Fibroblast of lung (primary cell): ENCODE measurements at regions not wholly inside any gene's neighbourhood (a gene's known extent, or its start where the extent isn't known, plus 50 kb on each side); places are given as distances from the start of the nearest gene placed in this dataset.

Source experiments
- DNase-seq, 2 donors: peaks; one replicate each; pipeline versions ENCODE4 v3.0.0 to v3.0.0-alpha.2; 2010; ENCODE audit warnings: low read depth in 2 of 2
- H2AFZ ChIP-seq: 2 replicates; pipeline ENCODE4 v1.5.1; 2012; ENCODE audit warnings: low read length, control low read depth, inconsistent platforms
- H3K27ac ChIP-seq: 2 replicates; pipeline ENCODE4 v1.5.1; 2011; ENCODE audit warnings: low read length, control low read depth; ENCODE audit not compliant: insufficient read depth
- H3K27me3 ChIP-seq: 2 replicates; pipeline ENCODE4 v1.5.1; 2011; ENCODE audit warnings: mild to moderate bottlenecking, low read length; ENCODE audit not compliant: control insufficient read depth, insufficient read depth
- H3K36me3 ChIP-seq: 2 replicates; pipeline ENCODE4 v1.5.1; 2011; ENCODE audit warnings: low read length; ENCODE audit not compliant: control insufficient read depth, insufficient read depth
- H3K4me1 ChIP-seq: 2 replicates; pipeline ENCODE4 v1.5.1; 2011; ENCODE audit warnings: low read length; ENCODE audit not compliant: control insufficient read depth, insufficient read depth; ENCODE audit errors: extremely low read depth
- H3K4me2 ChIP-seq: 2 replicates; pipeline ENCODE4 v1.5.1; 2011; ENCODE audit warnings: low read length, control low read depth; ENCODE audit not compliant: insufficient read depth; ENCODE audit errors: extremely low read depth
- H3K4me3 ChIP-seq, 4 experiments: fragments of 200-600 bp in 1 of 4; sonication (generic) in 1 of 4; replicated peaks in 1 of 4; 2 replicates each; pipeline ENCODE4 v1.5.1; 2011 to 2016; ENCODE audit warnings: low read length in 4 of 4, low read depth in 3 of 4, mild to moderate bottlenecking in 3 of 4, control low read depth in 2 of 4, inconsistent platforms in 1 of 4, mixed read lengths in 1 of 4; ENCODE audit not compliant: insufficient read depth in 1 of 4; ENCODE audit errors: control extremely low read depth in 1 of 4
- H3K79me2 ChIP-seq: 2 replicates; pipeline ENCODE4 v1.5.1; 2012; ENCODE audit warnings: mild to moderate bottlenecking, low read length, inconsistent platforms; ENCODE audit not compliant: control insufficient read depth, insufficient read depth
- H3K9ac ChIP-seq: 2 replicates; pipeline ENCODE4 v1.5.1; 2011; ENCODE audit warnings: mild to moderate bottlenecking, low read length, control low read depth; ENCODE audit not compliant: insufficient read depth
- H3K9me3 ChIP-seq: 2 replicates; pipeline ENCODE4 v1.5.1; 2012; ENCODE audit warnings: low read depth, low read length; ENCODE audit not compliant: control insufficient read depth, insufficient read depth
- H4K20me1 ChIP-seq: 2 replicates; pipeline ENCODE4 v1.5.1; 2011; ENCODE audit warnings: low read length; ENCODE audit not compliant: control insufficient read depth, insufficient read depth; ENCODE audit errors: extremely low read depth
- CTCF ChIP-seq, 2 donors: IDR thresholded peaks in 1 of 2; conservative IDR thresholded peaks in 1 of 2; 1 replicate in 1 of 2; 2 replicates in 1 of 2; pipeline ENCODE4 v1.5.1; 2011 to 2012; ENCODE audit warnings: low read length in 2 of 2, control low read depth in 1 of 2, inconsistent platforms in 1 of 2, low read depth in 1 of 2, mild to moderate bottlenecking in 1 of 2
- EZH2 ChIP-seq: IDR thresholded peaks from 2 replicates; pipeline ENCODE4 v1.5.1; 2012; ENCODE audit warnings: low read length, control low read depth, mild to moderate bottlenecking; ENCODE audit errors: missing control alignments

- H3K4me1 ChIP-seq = no peaks in the 10 kb centered on the region
- no peak overlapping the region for H2AFZ ChIP-seq
- DNase-seq = no peak
- TF ChIP-seq CTCF (conservative IDR thresholded peaks at IDR 0.05 in 1 of 2, IDR thresholded peaks at IDR 0.05 in 1 of 2; ENCODE audit: low read depth in 1 of 2, low read length in 2 of 2) (no peak), EZH2 (no peak)
- H3K36me3 ChIP-seq = no peaks in the 10 kb centered on the region
- no peaks in the 10 kb centered on the region for H3K27me3 ChIP-seq
- no peaks in the 10 kb centered on the region for H3K9me3 ChIP-seq
- H3K27ac ChIP-seq = no peak overlapping the region
- H3K79me2 ChIP-seq = no peaks in the 10 kb centered on the region
- no peaks in the 10 kb centered on the region for H4K20me1 ChIP-seq
- H3K4me3 ChIP-seq = no peak overlapping the region
- H3K9ac ChIP-seq = no peak overlapping the region
- no peak overlapping the region for H3K4me2 ChIP-seq
Measured at GRCh38 chr2:20549691-20550348, 101.1 kb downstream of the HS1BP3 start.

- no peak for DNase-seq
- Histone ChIP-seq H4K20me1 (no peaks in the 10 kb centered on the region), H3K27ac (no peak overlapping the region), H3K4me1 (no peaks in the 10 kb centered on the region), H3K27me3 (no peaks in the 10 kb centered on the region), H3K4me2 (no peak overlapping the region), H3K79me2 (no peaks in the 10 kb centered on the region), H3K36me3 (no peaks in the 10 kb centered on the region), H3K9ac (no peak overlapping the region), H2AFZ (no peak overlapping the region), H3K4me3 (no peak overlapping the region), H3K9me3 (no peaks in the 10 kb centered on the region)
- TF ChIP-seq CTCF (conservative IDR thresholded peaks at IDR 0.05 in 1 of 2, IDR thresholded peaks at IDR 0.05 in 1 of 2; ENCODE audit: low read depth in 1 of 2, low read length in 2 of 2) = no peak
- TF ChIP-seq EZH2 = no peak
Measured at GRCh38 chr2:20551260-20551944, 99.5 kb downstream of the HS1BP3 start.

GRCh38 chr2:20551945-20552328 lies 99.0 kb downstream of the HS1BP3 start:
- H3K27ac ChIP-seq = no peak overlapping the region

More at GRCh38 chr2:20551945-20552328, 99.0 kb downstream of the HS1BP3 start:
- Histone ChIP-seq H2AFZ (no peak overlapping the region), H3K4me2 (no peak overlapping the region), H3K9me3 (no peaks in the 10 kb centered on the region), H3K9ac (no peak overlapping the region), H3K27me3 (no peaks in the 10 kb centered on the region), H4K20me1 (no peaks in the 10 kb centered on the region), H3K4me1 (no peaks in the 10 kb centered on the region), H3K4me3 (no peak overlapping the region), H3K36me3 (no peaks in the 10 kb centered on the region), H3K79me2 (no peaks in the 10 kb centered on the region)
- DNase-seq = no peak
- TF ChIP-seq CTCF (conservative IDR thresholded peaks at IDR 0.05 in 1 of 2, IDR thresholded peaks at IDR 0.05 in 1 of 2; ENCODE audit: low read depth in 1 of 2, low read length in 2 of 2) = no peak
